CD14-positive monocyte (primary cell): ENCODE measurements at regions not wholly inside any gene's neighbourhood (a gene's known extent, or its start where the extent isn't known, plus 50 kb on each side); places are given as distances from the start of the nearest gene placed in this dataset.

Source experiments
- DNase-seq, 3 donors: peaks; one replicate each; pipeline ENCODE4 v3.0.0-alpha.2; 2011 to 2022
- H2AFZ ChIP-seq: 2 replicates; pipeline ENCODE4 v1.6.0; 2012; ENCODE audit warnings: mild to moderate bottlenecking, low read depth, low read length, inconsistent platforms; ENCODE audit not compliant: insufficient read depth, poor library complexity, severe bottlenecking
- H3K27ac ChIP-seq, 2 donors: 1 replicate in 1 of 2; 2 replicates in 1 of 2; pipeline ENCODE4 v1.5.1; 2012 to 2013; ENCODE audit warnings: low read length in 2 of 2, control low read depth in 1 of 2, inconsistent platforms in 1 of 2, low read depth in 1 of 2, mild to moderate bottlenecking in 1 of 2
- H3K27me3 ChIP-seq, 2 donors: one replicate each; pipeline versions ENCODE4 v1.6.0 to v1.6.1; 2011 to 2013; ENCODE audit warnings: low read length in 2 of 2; ENCODE audit not compliant: control insufficient read depth in 2 of 2, insufficient read depth in 2 of 2
- H3K36me3 ChIP-seq, 2 donors: replicated peaks in 1 of 2; 1 replicate in 1 of 2; 2 replicates in 1 of 2; pipeline versions ENCODE4 v1.5.1 to v1.6.1; 2012 to 2013; ENCODE audit warnings: low read length in 2 of 2, control low read depth in 1 of 2, inconsistent platforms in 1 of 2, mild to moderate bottlenecking in 1 of 2; ENCODE audit not compliant: insufficient read depth in 2 of 2, control insufficient read depth in 1 of 2
- H3K4me1 ChIP-seq, 2 donors: 1 replicate in 1 of 2; 2 replicates in 1 of 2; pipeline versions ENCODE4 v1.5.1 to v1.6.1; 2012 to 2013; ENCODE audit warnings: low read length in 2 of 2, control low read depth in 1 of 2, inconsistent platforms in 1 of 2, mild to moderate bottlenecking in 1 of 2, moderate library complexity in 1 of 2; ENCODE audit not compliant: insufficient read depth in 2 of 2, control insufficient read depth in 1 of 2
- H3K4me2 ChIP-seq: replicated peaks from 2 replicates; pipeline ENCODE3; 2012; ENCODE audit warnings: low read length, moderate library complexity, mild to moderate bottlenecking; ENCODE audit not compliant: poor library complexity, severe bottlenecking; ENCODE audit errors: extremely low read depth
- H3K4me3 ChIP-seq, 3 experiments: fragments of 200-600 bp in 1 of 3; sonication (generic) in 1 of 3; replicated peaks in 1 of 3; 1 replicate in 2 of 3; 2 replicates in 1 of 3; pipeline ENCODE4 v1.5.1; 2011 to 2013; ENCODE audit warnings: low read length in 3 of 3, mild to moderate bottlenecking in 3 of 3, control low read depth in 2 of 3, low read depth in 2 of 3, inconsistent platforms in 1 of 3, moderate library complexity in 1 of 3
- H3K79me2 ChIP-seq: 2 replicates; pipeline ENCODE4 v1.6.0; 2012; ENCODE audit warnings: mild to moderate bottlenecking, control low read depth, inconsistent platforms, low read length, moderate library complexity; ENCODE audit not compliant: insufficient read depth
- H3K9ac ChIP-seq: 2 replicates; pipeline ENCODE4 v1.6.0; 2017; ENCODE audit warnings: low read length, mild to moderate bottlenecking; ENCODE audit not compliant: insufficient read depth, poor library complexity, severe bottlenecking
- H3K9me3 ChIP-seq, 2 donors: replicated peaks in 1 of 2; 1 replicate in 1 of 2; 2 replicates in 1 of 2; pipeline versions ENCODE4 v1.5.1 to v1.6.1; 2012 to 2013; ENCODE audit warnings: low read length in 2 of 2, control low read depth in 1 of 2; ENCODE audit not compliant: control insufficient read depth in 1 of 2, insufficient read depth in 1 of 2
- H4K20me1 ChIP-seq: 2 replicates; pipeline ENCODE4 v1.6.0; 2012; ENCODE audit warnings: mild to moderate bottlenecking, low read length, control low read depth, moderate library complexity; ENCODE audit not compliant: insufficient read depth
- H3K27ac Mint-ChIP-seq, 7 donors: one replicate each; pipeline ENCODE4 v1.8.0; 2020; ENCODE audit warnings: mild to moderate bottlenecking in 7 of 7, mixed read lengths in 7 of 7, moderate library complexity in 6 of 7, inconsistent platforms in 2 of 7
- H3K27me3 Mint-ChIP-seq, 3 donors: one replicate each; pipeline ENCODE4 v1.8.0; 2021 to 2022; ENCODE audit warnings: low read depth in 3 of 3, mild to moderate bottlenecking in 3 of 3, mixed read lengths in 3 of 3, moderate library complexity in 3 of 3, inconsistent platforms in 1 of 3
- H3K36me3 Mint-ChIP-seq, 2 donors: one replicate each; pipeline ENCODE4 v1.8.0; 2020; ENCODE audit warnings: mixed read lengths in 2 of 2, inconsistent platforms in 1 of 2, mild to moderate bottlenecking in 1 of 2
- H3K4me1 Mint-ChIP-seq: one replicate; pipeline ENCODE4 v1.8.0; 2020; ENCODE audit warnings: mild to moderate bottlenecking, mixed read lengths
- H3K4me3 Mint-ChIP-seq, 2 donors: one replicate each; pipeline ENCODE4 v1.8.0; 2020; ENCODE audit warnings: mild to moderate bottlenecking in 2 of 2, mixed read lengths in 2 of 2, moderate library complexity in 1 of 2
- H3K9me3 Mint-ChIP-seq, 7 donors: one replicate each; pipeline ENCODE4 v1.8.0; 2020 to 2022; ENCODE audit warnings: mixed read lengths in 7 of 7, mild to moderate bottlenecking in 6 of 7, moderate library complexity in 6 of 7, inconsistent platforms in 2 of 7
- WGBS: methylation state at CpG from one replicate; pipeline ENCODE4 v1.1.5; 2013; ENCODE audit warnings: missing lambda C conversion rate; ENCODE audit not compliant: insufficient coverage; 5-methylcytosine and 5-hydroxymethylcytosine counted together
- intact Hi-C, 2 donors: fragments of 100-400 bp; cut with micrococcal nuclease; formaldehyde crosslinking; loops; one replicate each; pipeline versions ENCODE4 v1.15.0 to v1.15.1; 2023
- TF ChIP-seq, protein P1 (sequence below): fragments of 200-600 bp; IDR thresholded peaks from one replicate; pipeline ENCODE4 v1.8.0; 2022; ENCODE audit warnings: antibody characterized with exemption, mild to moderate bottlenecking

- H3K9me3 Mint-ChIP-seq: peaks cover 0 to 13% (median 2%) of the 10 kb centered on the region in 7 donors
- Histone ChIP-seq H4K20me1 (no peaks in the 10 kb centered on the region), H3K4me1 (no peaks in the 10 kb centered on the region), H3K9me3 (no peaks in the 10 kb centered on the region), H3K79me2 (no peaks in the 10 kb centered on the region), H3K27me3 (no peaks in the 10 kb centered on the region), H3K36me3 (no peaks in the 10 kb centered on the region), H2AFZ (no peak overlapping the region), H3K4me3 (no peak overlapping the region), H3K27ac (no peak overlapping the region), H3K4me2 (no peak overlapping the region), H3K9ac (no peak overlapping the region)
- H3K27me3 Mint-ChIP-seq: peaks cover 0 to 2% (median 0%) of the 10 kb centered on the region in 3 donors
- H3K4me1 Mint-ChIP-seq: no peaks in the 10 kb centered on the region
- no peak for DNase-seq
- WGBS: no CpG with 5 or more reads among the region's 3 CpGs
- H3K36me3 Mint-ChIP-seq: no peaks in the 10 kb centered on the region
- no peak overlapping the region for H3K27ac Mint-ChIP-seq
- TF ChIP-seq, protein P1, sequence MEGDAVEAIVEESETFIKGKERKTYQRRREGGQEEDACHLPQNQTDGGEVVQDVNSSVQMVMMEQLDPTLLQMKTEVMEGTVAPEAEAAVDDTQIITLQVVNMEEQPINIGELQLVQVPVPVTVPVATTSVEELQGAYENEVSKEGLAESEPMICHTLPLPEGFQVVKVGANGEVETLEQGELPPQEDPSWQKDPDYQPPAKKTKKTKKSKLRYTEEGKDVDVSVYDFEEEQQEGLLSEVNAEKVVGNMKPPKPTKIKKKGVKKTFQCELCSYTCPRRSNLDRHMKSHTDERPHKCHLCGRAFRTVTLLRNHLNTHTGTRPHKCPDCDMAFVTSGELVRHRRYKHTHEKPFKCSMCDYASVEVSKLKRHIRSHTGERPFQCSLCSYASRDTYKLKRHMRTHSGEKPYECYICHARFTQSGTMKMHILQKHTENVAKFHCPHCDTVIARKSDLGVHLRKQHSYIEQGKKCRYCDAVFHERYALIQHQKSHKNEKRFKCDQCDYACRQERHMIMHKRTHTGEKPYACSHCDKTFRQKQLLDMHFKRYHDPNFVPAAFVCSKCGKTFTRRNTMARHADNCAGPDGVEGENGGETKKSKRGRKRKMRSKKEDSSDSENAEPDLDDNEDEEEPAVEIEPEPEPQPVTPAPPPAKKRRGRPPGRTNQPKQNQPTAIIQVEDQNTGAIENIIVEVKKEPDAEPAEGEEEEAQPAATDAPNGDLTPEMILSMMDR: no peak
- intact Hi-C loops: no loop called here
- no peak overlapping the region for H3K4me3 Mint-ChIP-seq
These were observed 162.8 kb upstream of the SLITRK3 start for GRCh38 chr3:165359005-165359404.

DNA sequence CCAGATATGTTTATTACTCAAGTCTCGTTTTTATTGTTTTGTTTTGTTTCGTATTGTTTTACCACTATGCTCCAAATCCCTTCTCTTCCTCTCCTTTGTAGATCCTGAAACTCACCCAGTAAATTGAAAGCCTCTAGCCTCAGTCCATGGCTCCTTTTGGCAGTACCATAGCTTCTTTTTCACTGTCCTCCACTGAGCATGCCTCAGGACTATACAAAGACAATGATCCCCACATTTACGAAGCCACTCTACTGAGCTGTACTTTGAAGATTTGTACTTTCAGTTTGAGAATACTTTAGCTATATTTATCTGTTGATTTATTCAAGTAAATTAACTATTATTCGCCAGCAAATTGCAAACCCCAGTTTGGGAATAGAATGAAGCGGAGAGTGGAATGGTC is 159.1 kb upstream of the SLITRK3 start:
- Histone ChIP-seq H3K4me1 (no peaks in the 10 kb centered on the region), H3K27me3 (no peaks in the 10 kb centered on the region)

More for the DNA sequence above, 159.1 kb upstream of the SLITRK3 start:
- peaks cover 0 to 2% (median 0%) of the 10 kb centered on the region in 3 donors for H3K27me3 Mint-ChIP-seq
- H4K20me1 ChIP-seq: no peaks in the 10 kb centered on the region
- H3K9me3 Mint-ChIP-seq: peaks cover 0 to 20% (median 4%) of the 10 kb centered on the region in 7 donors
- no peak overlapping the region for H3K27ac ChIP-seq
- intact Hi-C loops: no loop called here
- no peak overlapping the region for H3K4me3 ChIP-seq
- H3K9ac ChIP-seq: no peak overlapping the region
- H2AFZ ChIP-seq: no peak overlapping the region
- H3K4me3 Mint-ChIP-seq: no peak overlapping the region
- no peak overlapping the region for H3K4me2 ChIP-seq
- WGBS: 94% methylated on average over 2 of the region's 5 CpGs
- H3K27ac Mint-ChIP-seq: no peak overlapping the region
- TF ChIP-seq, protein P1: no peak
- H3K36me3 ChIP-seq: no peaks in the 10 kb centered on the region
- H3K4me1 Mint-ChIP-seq: no peaks in the 10 kb centered on the region
- H3K9me3 ChIP-seq: no peaks in the 10 kb centered on the region
- H3K36me3 Mint-ChIP-seq: no peaks in the 10 kb centered on the region
- DNase-seq: no peak
- H3K79me2 ChIP-seq: no peaks in the 10 kb centered on the region
